NCI-H1092 (cell line): ENCODE measurements at regions not wholly inside any gene's neighbourhood (a gene's known extent, or its start where the extent isn't known, plus 50 kb on each side); places are given as distances from the start of the nearest gene placed in this dataset.

Experiments
- DNase-seq: peaks from one replicate; lab custom pipeline; 2025; lab: John Stamatoyannopoulos, UW

DNA sequence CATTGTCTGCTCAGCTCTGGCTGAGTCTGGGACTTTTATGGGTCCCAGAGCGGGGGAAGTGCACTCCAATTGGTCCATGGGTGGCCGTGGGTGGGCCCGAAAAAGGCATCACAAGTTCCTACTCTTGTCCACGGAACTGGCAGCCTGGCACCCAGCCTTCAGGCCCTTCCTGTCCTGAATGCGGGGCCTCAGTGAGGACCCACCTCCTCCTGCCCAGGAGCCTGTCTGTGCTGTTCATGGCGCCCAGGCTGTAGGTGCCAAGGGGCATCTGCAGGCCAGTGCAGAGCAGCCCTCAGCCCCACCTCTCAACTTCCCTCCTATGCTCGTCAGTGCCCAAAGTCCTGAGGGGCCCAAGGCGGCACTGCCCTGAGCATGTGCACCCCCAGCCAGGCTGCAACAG, 411.7 kb upstream of the KIRREL3 start:
- no peak for DNase-seq

DNA sequence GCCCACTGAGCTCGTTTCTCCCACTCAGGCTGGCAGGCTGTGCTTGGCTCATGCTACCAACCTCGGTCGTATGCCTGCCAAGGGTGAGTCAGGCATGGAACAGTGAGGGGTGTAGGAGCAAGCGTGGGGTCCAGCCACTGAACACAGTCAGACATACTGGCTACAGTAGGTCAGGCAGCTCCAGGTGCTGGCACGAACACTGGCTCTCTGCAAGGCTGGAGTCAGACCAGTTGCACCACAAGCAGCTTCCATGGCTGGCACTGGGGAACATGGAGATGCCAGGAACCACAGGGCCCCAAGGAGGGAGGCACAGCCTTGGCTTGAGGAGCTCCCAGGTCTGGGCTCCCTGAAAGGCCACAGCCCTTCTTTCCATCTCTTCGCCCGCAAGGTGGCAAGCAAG, 410.7 kb upstream of the KIRREL3 start:
- no peak for DNase-seq

DNA sequence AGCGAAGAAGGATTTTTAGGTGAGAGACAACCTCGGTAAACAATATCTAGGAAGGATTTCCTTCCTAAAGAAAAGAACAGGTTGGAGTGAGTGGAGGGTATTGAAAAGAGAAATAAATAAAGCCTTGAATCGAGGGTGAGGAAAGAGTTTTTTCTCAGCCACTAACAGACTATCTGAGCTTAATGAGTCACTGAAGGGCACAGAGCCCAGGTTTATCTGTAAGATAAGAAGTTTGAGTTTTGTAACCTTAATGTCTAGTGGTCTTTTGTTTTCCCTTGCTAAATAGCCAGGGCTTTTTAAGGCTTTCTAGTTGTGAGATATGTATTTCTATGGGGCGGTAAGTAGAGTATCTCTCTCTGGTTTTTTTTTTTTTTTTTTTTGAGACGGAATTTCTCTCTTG, 394.5 kb upstream of the KIRREL3 start:
- no peak for DNase-seq

DNA sequence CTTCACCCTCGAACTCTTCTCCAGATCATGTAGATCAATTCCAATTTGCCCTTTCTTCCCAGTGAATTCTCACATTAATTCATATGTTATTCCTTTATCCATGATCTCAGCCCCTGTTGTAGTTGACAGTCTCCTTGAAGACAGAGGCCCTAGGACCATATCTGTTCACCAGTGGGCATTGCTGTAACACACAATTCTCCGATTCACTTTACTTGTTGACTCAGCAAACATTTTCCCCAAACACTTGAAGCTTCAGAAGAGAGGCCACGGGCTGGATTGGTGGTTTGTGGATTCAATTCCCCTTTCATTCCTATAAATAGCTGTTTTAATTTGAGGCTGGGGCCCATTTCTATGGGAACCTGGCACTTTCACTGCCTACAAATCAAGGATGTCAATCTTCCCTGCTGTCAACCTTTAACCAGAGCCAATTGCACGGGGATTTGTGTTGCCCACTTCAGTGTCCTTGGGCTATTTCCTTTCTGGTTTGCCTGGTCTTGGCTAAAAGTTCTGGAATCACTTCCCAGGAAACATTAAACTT, 393.0 kb upstream of the KIRREL3 start:
- DNase-seq = peak; percentile 26

DNA sequence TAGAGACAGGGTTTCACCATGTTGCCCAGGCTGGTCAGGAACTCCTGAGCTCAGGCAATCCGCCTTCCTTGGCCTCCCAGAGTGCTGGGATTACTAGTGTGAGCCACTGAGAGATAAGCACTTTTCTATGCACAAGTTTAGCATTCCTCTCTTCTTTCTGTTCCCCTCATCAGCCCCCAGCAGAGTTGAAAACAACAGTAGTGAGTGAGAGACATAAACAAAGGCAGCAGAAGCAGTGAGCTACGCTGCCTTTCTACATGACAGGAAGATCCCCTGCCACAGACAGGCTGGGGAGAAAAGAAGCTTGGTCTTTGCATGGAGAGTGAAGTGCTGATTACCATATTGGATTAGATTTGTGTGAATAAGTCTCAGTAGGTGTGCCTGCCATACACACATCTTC, 392.0 kb upstream of the KIRREL3 start:
- no peak for DNase-seq

DNA sequence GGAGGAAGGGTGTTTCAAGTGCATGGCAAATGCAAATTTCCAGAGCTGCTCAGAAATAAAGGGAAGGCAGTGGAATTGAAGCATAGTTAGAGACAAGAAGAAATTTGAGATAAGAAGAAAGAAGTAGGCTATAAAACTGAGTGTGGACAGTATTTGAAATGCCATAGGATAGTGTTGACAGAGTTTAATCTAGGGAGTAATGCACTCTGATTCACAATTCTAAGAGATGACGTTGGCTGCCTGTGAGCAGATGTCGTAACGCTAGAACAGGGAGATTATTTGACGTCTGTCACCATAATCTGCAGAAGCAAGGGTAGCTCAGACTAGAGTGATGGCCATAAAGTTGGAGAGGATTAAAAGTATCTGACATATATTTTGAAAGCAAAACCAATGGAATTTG, 389.9 kb upstream of the KIRREL3 start:
- DNase-seq = no peak

DNA sequence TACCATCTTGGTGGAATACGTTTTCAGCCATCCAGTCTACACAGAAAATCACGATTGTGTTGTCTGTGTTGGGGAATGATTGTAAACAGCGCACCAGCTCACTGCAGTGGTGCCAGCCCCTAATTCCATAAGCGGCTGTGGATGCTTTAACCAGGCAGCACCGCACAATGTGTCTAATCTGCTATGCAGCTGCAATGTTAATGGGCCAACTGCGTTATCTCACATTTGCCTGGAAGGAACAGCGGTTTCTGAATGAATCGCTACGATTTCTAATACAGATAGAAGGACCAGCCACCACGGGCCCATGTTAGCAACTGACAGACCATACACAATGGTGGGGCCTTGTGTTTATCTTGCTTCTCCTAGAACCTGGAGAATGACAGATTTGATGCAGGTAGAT, 384.5 kb upstream of the KIRREL3 start:
- no peak for DNase-seq

DNA sequence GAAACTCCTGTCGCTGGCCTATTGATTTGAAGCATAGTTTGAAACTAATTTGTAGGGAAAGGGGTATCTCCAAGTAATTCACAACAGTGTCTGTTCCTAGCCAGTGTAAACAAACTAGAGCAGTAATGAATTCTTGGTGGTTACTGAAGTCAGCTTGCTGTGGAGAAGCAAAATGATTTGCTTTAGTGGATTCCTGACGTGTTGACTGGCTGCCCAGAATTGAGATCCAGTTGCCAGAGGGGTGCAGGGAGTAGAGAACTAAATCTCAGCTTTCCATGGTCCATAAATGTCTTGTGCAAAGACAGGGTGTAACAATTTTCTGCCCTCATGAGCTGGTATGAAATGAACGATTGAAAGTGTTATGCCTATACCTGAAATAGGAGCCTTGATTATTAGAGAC, 382.5 kb upstream of the KIRREL3 start:
- no peak for DNase-seq

DNA sequence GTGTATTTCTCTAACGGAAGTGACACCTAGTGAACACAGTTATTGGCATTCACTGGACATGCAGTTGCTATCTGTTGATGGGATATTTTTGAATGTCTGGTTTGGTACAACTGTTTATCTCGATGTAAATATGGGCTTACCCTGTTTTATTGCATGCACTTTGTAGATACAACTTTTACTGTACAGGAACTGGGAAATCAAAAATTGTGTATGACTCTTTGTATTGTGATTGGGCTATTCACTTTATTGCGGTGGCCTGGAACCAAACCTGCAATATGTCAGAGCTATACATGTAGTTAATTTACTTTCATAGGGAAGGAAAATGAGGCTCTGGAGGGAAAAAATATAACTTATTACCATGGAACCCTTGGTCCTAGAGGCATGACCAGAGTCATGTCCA, 380.7 kb upstream of the KIRREL3 start:
- no peak for DNase-seq

DNA sequence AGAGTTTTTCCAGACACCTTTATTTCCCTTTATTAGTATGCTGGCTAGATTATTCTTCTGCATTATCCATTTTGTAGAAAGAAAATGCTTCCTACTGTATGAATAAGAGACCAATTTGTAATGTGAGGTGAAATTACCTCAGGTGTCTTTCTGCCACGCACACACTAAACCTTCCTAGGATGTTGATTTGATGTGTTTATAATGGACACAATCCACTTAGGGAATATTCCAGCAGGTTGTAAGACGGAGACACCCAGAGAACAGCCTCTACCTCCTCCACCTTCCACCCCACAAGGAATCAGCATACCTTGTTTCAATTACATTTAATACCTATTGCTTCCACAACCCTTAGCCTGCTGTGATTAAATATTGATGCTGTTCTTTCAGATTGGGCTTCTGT, 379.1 kb upstream of the KIRREL3 start:
- no peak for DNase-seq

DNA sequence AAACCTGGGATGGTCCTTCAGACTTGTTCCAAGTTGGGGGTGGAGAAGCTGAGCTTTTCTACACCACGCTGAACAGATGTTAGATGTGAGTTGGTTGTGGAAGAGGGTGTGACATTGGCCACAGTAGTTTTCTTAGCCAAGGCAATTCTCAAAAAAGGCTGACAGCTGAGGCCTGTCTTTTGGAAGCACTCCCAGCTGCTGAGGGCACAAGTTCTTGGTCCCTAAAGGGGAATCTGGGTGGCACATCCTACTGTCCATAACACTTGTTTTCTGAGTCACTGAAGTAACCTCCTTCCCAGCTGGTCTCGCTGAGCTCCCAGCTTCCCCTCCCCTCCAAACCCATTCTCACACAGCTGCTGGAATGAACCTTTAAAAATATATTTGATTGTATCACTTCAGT, 375.7 kb upstream of the KIRREL3 start:
- DNase-seq = no peak

DNA sequence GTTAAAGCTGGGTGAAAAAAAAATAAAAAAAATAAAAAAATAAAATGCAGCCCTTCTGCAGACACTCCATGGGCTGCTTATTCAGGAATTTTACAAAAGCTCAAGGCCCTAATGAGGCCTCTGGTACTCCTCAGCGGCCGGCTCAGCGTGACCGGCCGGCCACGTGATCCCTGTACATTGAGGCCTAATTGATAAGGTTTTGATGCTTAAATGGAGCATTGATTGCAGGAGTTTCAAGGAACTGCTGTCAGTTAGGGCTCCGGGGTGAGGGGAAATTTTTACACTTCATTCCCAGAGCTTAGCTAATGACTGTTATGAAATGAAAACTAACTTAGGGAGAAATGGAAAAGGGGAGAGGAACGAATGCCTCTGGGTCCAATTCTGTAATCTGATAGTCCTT, 368.8 kb upstream of the KIRREL3 start:
- DNase-seq = no peak

DNA sequence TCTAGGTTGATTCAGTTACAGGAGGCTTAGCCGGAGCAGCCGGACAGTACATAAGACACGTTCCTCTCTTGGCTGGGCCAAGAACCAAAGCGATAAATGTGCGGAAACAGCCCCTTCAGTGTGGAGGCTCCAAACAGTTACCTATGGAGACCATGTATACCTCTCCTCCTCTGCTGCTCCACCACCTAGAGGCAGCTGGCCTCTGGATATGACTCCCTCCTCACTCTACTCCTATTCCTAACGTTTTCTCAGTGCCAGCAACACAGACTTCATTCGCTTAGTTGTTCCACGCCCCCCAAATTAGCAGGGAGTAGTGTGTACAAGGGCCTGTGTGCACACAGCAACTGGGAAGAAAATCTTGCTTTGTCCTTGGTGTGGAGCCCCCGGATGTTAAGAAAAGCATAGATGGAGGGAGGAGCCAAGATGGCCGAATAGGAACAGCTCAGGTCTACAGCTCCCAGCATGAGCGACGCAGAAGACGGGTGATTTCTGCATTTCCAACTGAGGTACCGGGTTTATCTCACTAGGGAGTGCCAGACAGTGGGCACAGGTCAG, 362.3 kb upstream of the KIRREL3 start:
- no peak for DNase-seq

DNA sequence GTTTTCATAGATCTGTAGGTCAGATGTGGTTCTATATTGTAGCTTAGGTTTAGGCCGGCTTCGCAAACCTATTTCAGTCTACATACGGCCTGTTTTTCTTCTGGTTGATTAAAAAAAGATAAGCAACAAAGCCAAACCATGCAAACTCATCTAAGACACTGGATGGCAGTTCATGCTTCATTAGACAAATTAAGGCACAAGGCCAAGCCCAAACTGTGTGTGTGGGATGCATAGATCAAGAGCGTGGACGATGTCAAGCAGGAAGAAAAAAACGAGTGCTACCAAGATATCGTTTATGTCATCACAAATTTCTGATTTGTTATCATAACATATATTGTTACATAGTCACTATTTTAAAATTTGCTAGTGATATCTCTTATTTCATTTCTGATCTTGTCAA, 357.6 kb upstream of the KIRREL3 start:
- no peak for DNase-seq

DNA sequence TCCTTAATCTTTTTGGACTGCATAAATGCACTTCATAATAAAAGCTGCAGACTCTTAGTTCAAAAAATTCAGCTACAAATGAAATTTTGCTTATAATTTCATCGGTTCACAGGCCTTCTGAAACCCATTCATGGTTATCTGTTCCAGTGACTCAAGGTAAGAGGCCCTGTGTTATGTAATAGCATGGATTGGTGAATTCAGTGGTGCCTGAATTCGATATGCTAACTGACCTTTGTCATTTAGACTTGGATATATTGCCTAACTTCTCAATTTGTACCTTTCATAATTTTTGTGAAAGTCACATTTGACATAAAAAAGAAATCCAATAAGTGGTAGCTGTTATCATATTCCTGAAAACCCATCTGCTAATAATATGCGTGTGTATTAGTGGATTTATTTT, 349.9 kb upstream of the KIRREL3 start:
- no peak for DNase-seq

DNA sequence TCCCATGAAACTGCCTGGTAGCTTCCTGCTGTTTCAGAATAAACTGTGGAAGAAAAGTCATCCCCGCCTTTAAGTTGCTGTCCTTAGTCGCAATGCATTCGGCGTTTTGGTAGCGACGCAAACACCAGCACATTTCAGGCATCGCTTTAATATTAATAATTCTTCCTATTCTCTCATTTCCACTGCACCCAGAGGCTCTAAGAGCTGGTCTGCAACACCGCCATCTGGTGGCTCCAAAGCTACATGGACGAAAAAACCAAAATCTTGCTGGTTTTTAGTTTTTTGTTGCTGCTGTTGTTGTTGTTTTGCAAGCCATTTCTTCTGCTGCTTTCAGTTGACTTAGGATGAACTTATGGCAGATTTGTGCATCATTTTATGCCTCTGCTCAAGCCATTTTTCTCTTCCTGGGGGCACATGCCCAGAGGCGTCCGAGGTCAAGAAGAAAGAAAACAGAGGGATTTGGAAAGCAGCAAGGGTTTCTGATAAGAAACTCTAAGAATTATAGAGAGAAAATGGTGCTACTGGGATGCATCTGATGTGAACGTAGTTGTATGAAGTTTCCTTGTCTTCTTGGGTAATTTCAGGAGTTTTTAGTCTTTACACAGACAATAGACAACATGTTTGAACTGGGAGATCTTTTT, 345.4 kb upstream of the KIRREL3 start:
- DNase-seq = peak; percentile 51

DNA sequence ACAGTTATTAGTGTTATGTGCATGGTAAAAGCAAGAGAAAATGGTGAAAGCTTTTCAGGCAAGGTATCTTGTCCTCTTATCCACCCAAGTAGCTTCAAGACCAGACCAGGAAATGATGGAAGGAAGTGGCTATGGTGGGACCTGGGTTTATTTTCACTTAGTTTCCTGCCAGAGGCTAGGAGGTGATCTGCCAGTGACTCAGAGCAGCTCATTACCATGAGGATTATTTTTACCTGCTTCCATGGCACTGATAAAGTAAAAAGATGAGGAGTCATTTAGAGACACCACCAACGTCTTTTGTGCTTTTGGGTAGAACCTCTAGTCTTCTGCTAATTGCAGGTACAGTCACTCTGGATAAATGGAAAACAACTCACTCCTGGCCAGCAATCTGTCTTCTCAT, 339.9 kb upstream of the KIRREL3 start:
- DNase-seq = no peak

DNA sequence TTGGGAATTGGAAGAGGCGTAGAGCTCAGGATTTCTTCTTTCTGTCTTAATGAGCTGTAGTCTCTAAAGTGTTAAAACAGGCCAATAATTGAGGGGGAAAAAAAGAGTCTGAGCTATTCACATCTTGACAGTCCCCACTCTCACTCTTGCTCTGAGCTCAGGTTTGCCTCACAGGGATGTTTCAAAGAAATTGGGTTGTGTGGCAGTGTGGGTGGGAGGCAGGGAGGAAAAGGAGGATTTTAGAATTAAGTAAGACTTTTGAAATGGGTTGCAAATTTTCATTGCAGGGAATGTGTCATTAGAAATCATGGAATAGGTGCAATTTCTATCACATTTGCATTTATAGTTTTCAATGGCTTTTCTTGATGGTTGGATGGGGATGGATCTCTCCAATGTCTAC, 338.8 kb upstream of the KIRREL3 start:
- DNase-seq = no peak

DNA sequence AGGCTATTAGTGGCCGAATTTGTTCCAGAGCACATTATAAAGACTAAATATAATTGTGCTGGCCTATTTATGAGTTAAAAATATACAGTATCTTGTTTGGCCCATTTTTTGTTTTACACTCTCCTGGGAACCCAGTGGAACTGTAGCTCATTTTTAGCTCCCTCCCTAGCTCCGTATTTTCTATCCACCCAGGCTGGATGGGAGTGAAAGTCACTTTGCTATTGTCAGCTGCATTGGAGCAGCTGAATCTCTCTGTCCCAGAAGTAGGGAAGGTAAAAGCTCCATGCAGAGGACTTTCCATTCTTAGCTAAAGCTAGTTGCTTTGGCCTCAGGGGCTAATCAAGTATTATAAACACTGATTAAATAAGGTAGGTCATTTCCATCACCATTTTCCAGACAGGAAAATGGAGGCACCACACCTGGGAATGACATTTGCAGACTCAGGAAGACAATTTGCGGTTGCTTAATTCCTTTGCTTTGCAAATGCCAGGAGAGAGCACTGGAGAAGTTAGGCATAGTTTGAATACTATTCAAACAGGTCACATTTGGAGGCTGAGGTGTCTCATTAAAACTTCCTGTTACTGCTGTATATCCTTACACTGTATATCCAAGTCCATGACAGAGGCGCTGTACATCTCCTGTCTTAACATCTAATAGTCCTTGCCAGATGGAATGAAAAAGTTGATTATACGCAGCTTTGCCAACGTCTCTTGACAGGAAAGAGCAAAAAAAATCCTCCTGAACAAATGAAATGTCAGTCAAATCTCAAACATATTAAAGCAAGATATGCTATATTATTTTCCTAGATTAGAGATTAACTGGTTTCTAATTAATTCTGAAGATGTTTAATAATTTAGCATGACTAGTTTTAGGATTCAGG, 338.1 kb upstream of the KIRREL3 start:
- no peak for DNase-seq

DNA sequence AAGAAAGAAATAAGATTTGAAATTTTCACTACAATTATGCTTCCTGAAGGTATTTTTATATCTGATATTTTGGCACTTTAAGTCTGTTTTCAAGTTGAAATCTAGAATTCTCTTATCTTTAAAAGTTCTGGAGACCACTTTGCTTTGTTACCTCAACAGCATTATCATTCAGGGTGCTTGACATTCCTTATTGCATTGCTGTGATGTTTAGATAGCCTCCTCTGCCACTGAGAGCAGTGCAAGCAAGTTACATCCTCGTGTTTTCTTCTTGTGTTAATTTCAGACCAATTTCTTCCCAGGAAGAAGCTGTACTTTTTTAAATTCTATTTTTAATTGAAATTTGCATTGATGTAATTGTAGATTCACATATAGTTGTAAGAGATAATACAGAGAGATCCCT, 333.9 kb upstream of the KIRREL3 start:
- DNase-seq = no peak

DNA sequence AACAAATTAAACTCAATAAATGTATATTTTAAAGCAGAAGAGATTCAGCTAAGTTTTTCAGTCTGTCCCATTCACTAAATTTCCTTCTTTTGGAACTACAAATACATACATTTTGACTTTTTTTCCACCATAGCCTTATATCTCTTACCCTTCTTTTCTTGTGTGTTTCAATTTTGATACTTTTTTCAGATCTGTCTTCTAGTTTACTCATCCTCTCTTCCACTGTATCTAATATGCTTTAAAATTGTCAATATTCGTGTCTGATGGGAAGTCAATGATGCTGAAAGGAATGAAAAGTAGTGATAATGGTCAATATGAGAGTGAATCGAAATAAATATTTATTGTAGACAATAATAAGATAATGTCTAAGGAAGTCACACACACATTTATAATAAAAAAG, 332.3 kb upstream of the KIRREL3 start:
- DNase-seq = no peak

DNA sequence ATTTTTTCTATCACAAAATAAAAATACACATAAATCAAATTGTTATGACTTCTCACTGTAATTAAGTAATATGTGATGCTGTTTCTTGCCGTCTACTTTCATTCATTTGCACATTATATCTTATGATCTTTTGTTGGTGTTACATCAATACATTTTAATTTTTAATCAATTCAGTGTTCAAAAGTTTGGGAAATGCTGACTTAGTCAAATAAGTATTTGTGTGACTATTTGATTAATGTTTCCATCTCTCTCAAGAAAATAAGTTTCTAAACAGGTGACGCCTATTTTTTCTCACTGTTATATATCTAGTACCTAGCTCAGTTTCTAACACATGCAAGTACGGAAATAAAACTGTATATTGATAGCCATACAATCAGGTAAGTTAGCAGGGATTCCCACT, 329.5 kb upstream of the KIRREL3 start:
- no peak for DNase-seq

DNA sequence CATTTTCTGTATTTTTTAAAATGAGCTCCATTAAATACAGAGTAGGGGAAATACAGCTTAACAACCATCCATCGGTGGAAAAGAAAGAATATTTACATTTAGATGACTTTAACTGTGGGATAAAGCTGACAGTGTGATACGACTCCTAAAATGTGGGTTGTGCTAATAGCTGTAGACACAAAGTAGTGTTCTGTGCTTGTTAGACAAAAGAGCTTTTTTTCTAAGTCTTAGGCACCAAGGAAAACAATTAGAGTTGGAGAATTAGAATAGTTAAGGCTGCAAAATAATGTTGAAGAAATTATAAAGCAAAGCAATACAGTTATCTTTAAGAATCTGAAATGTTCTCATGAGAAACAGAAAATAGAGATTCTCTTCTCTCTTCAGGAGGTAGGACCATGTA, 307.7 kb upstream of the KIRREL3 start:
- DNase-seq = no peak
